C4-2B (cell line): ENCODE measurements at regions not wholly inside any gene's neighbourhood (a gene's known extent, or its start where the extent isn't known, plus 50 kb on each side); places are given as distances from the start of the nearest gene placed in this dataset.

ENCODE experiments used
- H3K27ac ChIP-seq: fragments of 450-650 bp; 2 replicates; pipeline ENCODE4 v1.5.1; 2017
- CTCF ChIP-seq: fragments of 450-650 bp; conservative IDR thresholded peaks from 2 replicates; pipeline ENCODE4 v1.5.1; 2017; ENCODE audit warnings: mild to moderate bottlenecking
- ZFX ChIP-seq: fragments of 450-650 bp; IDR thresholded peaks from 2 replicates; pipeline ENCODE4 v1.6.1; 2017

GRCh38 chr22:48564995-48565394, 1262.7 kb downstream of the BRD1 start:
- H3K27ac ChIP-seq = no peak overlapping the region
- TF ChIP-seq CTCF (no peak), ZFX (no peak)

- no peak overlapping the region for H3K27ac ChIP-seq
- no peak for TF ChIP-seq CTCF
- no peak for TF ChIP-seq ZFX
These were observed 1263.7 kb downstream of the BRD1 start for GRCh38 chr22:48563966-48564330.

GRCh38 chr22:48563118-48563965, 1264.3 kb downstream of the BRD1 start:
- no peak for TF ChIP-seq CTCF

GRCh38 chr22:48561676-48562075, 1266.0 kb downstream of the BRD1 start:
- TF ChIP-seq ZFX = no peak
- no peak for TF ChIP-seq CTCF

More at GRCh38 chr22:48563118-48563965, 1264.3 kb downstream of the BRD1 start:
- H3K27ac ChIP-seq = no peak overlapping the region

GRCh38 chr22:48560836-48561235, 1266.8 kb downstream of the BRD1 start:
- H3K27ac ChIP-seq = no peak overlapping the region
- TF ChIP-seq CTCF = no peak
- no peak for TF ChIP-seq ZFX

More at GRCh38 chr22:48561676-48562075, 1266.0 kb downstream of the BRD1 start:
- no peak overlapping the region for H3K27ac ChIP-seq

GRCh38 chr22:48560389-48560751, 1267.3 kb downstream of the BRD1 start:
- no peak overlapping the region for H3K27ac ChIP-seq
- TF ChIP-seq ZFX (no peak), CTCF (no peak)

- TF ChIP-seq ZFX (no peak), CTCF (no peak)
- H3K27ac ChIP-seq = no peak overlapping the region
These were observed 1267.9 kb downstream of the BRD1 start for GRCh38 chr22:48559647-48560388.
